ENCODE measurements at regions not wholly inside any gene's neighbourhood (a gene's known extent, or its start where the extent isn't known, plus 50 kb on each side); places are given as distances from the start of the nearest gene placed in this dataset.
A peak's percentile ranks its signal among the peaks of the same experiment; 100 is the strongest.

GRCh38 chr3:127404221-127405009 is 116.6 kb upstream of the PRR20G start:
- no peak overlapping the region for H3K27ac ChIP-seq
- H3K36me3 ChIP-seq, result no peaks in the 10 kb centered on the region
- no peaks in the 10 kb centered on the region for H3K9me3 ChIP-seq
- no peak overlapping the region for H3K4me3 ChIP-seq
- 49 to 58% (median 56%) methylated on average over 8 of the region's 8 CpGs for WGBS, 3 donors
- intact Hi-C loops (cut with DNase I), result no loop called here
- no peaks in the 10 kb centered on the region for H3K27me3 ChIP-seq
- H3K4me1 ChIP-seq (ENCODE audit: insufficient read depth), result no peaks in the 10 kb centered on the region
- DNase-seq, result no peak
- TF ChIP-seq CTCF (IDR thresholded peaks at IDR 0.05) (no peak), EP300 (IDR thresholded peaks at IDR 0.05) (no peak), POLR2A (IDR thresholded peaks at IDR 0.05) (no peak)

DNA sequence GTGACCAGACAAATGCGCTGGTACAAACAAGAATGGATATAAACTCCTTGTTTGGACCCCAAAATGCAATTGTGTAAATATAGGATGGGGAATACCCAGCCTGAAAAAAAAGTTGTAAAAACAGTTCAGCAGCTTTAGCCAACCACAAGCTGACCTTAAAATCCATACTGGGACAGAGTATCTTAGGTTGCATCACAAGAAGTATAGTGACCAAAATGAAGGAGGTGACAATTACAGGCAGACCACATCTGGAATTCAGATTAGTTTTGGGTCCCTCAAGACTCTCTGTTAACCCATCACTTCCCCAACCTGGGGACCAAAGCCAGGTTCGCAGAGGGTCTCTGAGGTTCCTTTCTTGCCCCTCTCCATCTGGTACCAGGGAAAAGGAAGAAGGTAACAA is 115.9 kb upstream of the PRR20G start:
- 89 to 99% (median 95%) methylated on average over 2 of the region's 2 CpGs for WGBS, 3 donors
- intact Hi-C loops (cut with DNase I), result no loop called here

DNA sequence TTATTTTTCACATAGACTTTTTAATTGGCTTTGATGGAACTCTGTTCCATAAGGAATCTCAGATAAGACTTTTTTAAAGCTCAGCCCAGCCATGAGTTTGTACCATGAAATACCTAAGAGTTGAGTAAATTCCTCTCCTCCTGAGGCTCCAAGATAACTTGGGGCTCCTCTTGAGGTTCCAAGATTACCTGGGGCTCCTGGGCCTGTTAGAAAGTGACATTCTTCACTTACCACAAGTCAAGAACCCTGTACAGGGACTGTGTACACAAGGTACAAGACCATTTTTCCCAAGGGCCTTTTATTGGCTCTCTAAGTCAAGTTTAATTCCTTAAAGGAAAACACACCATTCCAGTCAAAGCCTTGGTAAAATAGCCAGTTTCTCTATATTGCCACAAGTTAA is 111.3 kb upstream of the PRR20G start:
- Histone ChIP-seq H3K36me3 (no peaks in the 10 kb centered on the region), H3K4me3 (no peak overlapping the region), H3K9me3 (no peaks in the 10 kb centered on the region), H3K27me3 (no peaks in the 10 kb centered on the region), H3K4me1 (ENCODE audit: insufficient read depth) (no peaks in the 10 kb centered on the region), H3K27ac (no peak overlapping the region)
- TF ChIP-seq CTCF (IDR thresholded peaks at IDR 0.05) (no peak), POLR2A (IDR thresholded peaks at IDR 0.05) (no peak), EP300 (IDR thresholded peaks at IDR 0.05) (no peak)
- DNase-seq, result no peak
- intact Hi-C loops (cut with DNase I), result no loop called here

More for the DNA sequence above, 115.9 kb upstream of the PRR20G start:
- no peak for TF ChIP-seq CTCF (IDR thresholded peaks at IDR 0.05)
- TF ChIP-seq EP300 (IDR thresholded peaks at IDR 0.05), result no peak
- no peak for TF ChIP-seq POLR2A (IDR thresholded peaks at IDR 0.05)
- DNase-seq, result no peak
- H3K27ac ChIP-seq, result no peak overlapping the region
- H3K4me1 ChIP-seq (ENCODE audit: insufficient read depth), result no peaks in the 10 kb centered on the region
- H3K27me3 ChIP-seq, result no peaks in the 10 kb centered on the region
- no peaks in the 10 kb centered on the region for H3K36me3 ChIP-seq
- no peak overlapping the region for H3K4me3 ChIP-seq
- no peaks in the 10 kb centered on the region for H3K9me3 ChIP-seq

- Histone ChIP-seq H3K36me3 (no peaks in the 10 kb centered on the region), H3K4me3 (no peak overlapping the region), H3K4me1 (ENCODE audit: insufficient read depth) (no peaks in the 10 kb centered on the region), H3K27ac (no peak overlapping the region), H3K9me3 (no peaks in the 10 kb centered on the region), H3K27me3 (no peaks in the 10 kb centered on the region)
- 11 to 20% (median 17%) methylated on average over 8 of the region's 8 CpGs for WGBS, 3 donors
- peak in 1 of 5 donors; percentile 13 for DNase-seq
- intact Hi-C loops (cut with DNase I), result no loop called here
- no peak for TF ChIP-seq EP300 (IDR thresholded peaks at IDR 0.05)
- no peak for TF ChIP-seq CTCF (IDR thresholded peaks at IDR 0.05)
- no peak for TF ChIP-seq POLR2A (IDR thresholded peaks at IDR 0.05)
Measured at GRCh38 chr3:127396473-127396872, 108.6 kb upstream of the PRR20G start.

Data from ovary (tissue), 7 donors.